PC-9 (cell line): ENCODE measurements at regions not wholly inside any gene's neighbourhood (a gene's known extent, or its start where the extent isn't known, plus 50 kb on each side); places are given as distances from the start of the nearest gene placed in this dataset.

Experiments used
- BruUV-seq: library from RNA; stranded (reverse); fragments of 400-500 nt; replicated peaks from 2 replicates; lab custom pipeline; 2021; lab: Mats Ljungman, UMichigan
- CTCF ChIA-PET: fragments of 300-600 bp; sonication (Branson Sonifier 250); formaldehyde crosslinking; loops from one replicate; lab custom pipeline; 2022; ENCODE audit warnings: antibody characterized with exemption; lab: Charles Lee
- POLR2A ChIA-PET: fragments of 300-600 bp; sonication (Branson Sonifier 250); formaldehyde crosslinking; loops from one replicate; lab custom pipeline; 2022; ENCODE audit warnings: antibody characterized with exemption; ENCODE audit not compliant: unreplicated experiment; lab: Charles Lee
- DNase-seq, 2 experiments: peaks; one replicate each; pipeline versions ENCODE4 v3.0.0 to v3.0.0-alpha.2; 2015 to 2022; ENCODE audit warnings: mixed read lengths in 1 of 2
- H2AFZ ChIP-seq: fragments of 200-600 bp; sonication (generic); 2 replicates; pipeline ENCODE4 v1.8.1; 2017; ENCODE audit warnings: antibody characterized with exemption
- H3F3A ChIP-seq: fragments of 200-600 bp; sonication (generic); 2 replicates; pipeline ENCODE4 v1.8.1; 2017; ENCODE audit warnings: antibody characterized with exemption, mild to moderate bottlenecking, low read depth; ENCODE audit not compliant: insufficient read depth
- H3K27ac ChIP-seq: fragments of 200-600 bp; sonication (generic); 2 replicates; pipeline ENCODE4 v1.6.1; 2016; ENCODE audit warnings: mixed run types
- H3K27me3 ChIP-seq: fragments of 200-600 bp; sonication (generic); 2 replicates; pipeline ENCODE4 v1.6.1; 2016; ENCODE audit warnings: low read depth, mixed run types; ENCODE audit not compliant: insufficient read depth
- H3K36me3 ChIP-seq: fragments of 200-600 bp; sonication (generic); 2 replicates; pipeline ENCODE4 v1.6.1; 2016; ENCODE audit warnings: low read depth, mixed run types
- H3K4me1 ChIP-seq: fragments of 200-600 bp; sonication (generic); replicated peaks from 2 replicates; pipeline ENCODE4 v1.6.1; 2016; ENCODE audit warnings: mixed run types; ENCODE audit not compliant: insufficient read depth
- H3K4me2 ChIP-seq: fragments of 200-600 bp; sonication (generic); 2 replicates; pipeline ENCODE4 v1.6.1; 2017; ENCODE audit warnings: mixed run types
- H3K4me3 ChIP-seq: fragments of 200-600 bp; sonication (generic); 2 replicates; pipeline ENCODE4 v1.6.1; 2016; ENCODE audit warnings: mixed run types
- H3K79me2 ChIP-seq: fragments of 200-600 bp; sonication (generic); 2 replicates; pipeline ENCODE4 v1.6.1; 2017; ENCODE audit warnings: low read depth, mixed run types
- H3K9me2 ChIP-seq: fragments of 200-600 bp; sonication (generic); 2 replicates; pipeline ENCODE4 v1.8.1; 2017; ENCODE audit warnings: mild to moderate bottlenecking; ENCODE audit not compliant: insufficient read depth
- H3K9me3 ChIP-seq: fragments of 200-600 bp; sonication (generic); 2 replicates; pipeline ENCODE4 v1.8.1; 2016; ENCODE audit warnings: low read depth; ENCODE audit not compliant: insufficient read depth
- H4K20me1 ChIP-seq: fragments of 200-600 bp; sonication (generic); 2 replicates; pipeline ENCODE4 v1.8.1; 2017; ENCODE audit not compliant: insufficient read depth
- EZH2 ChIP-seq: fragments of 200-600 bp; sonication (generic); IDR thresholded peaks from 2 replicates; pipeline ENCODE4 v1.8.0; 2017; ENCODE audit warnings: antibody characterized with exemption, low read depth
- intact Hi-C: fragments of 100-400 bp; cut with micrococcal nuclease; formaldehyde crosslinking; loops from one replicate; pipeline ENCODE4 v1.10.0; 2022; ENCODE audit not compliant: unreplicated experiment
- TF ChIP-seq, protein P1 (sequence below): fragments of 200-600 bp; sonication (generic); conservative IDR thresholded peaks from 2 replicates; pipeline ENCODE4 v1.6.1; 2017; ENCODE audit warnings: mixed run types, antibody characterized with exemption, mild to moderate bottlenecking, moderate library complexity

GRCh38 chr20:7416382-7416781 lies 523.9 kb downstream of the HAO1 start:
- no peaks in the 10 kb centered on the region for H3K9me2 ChIP-seq
- TF ChIP-seq, protein P1, sequence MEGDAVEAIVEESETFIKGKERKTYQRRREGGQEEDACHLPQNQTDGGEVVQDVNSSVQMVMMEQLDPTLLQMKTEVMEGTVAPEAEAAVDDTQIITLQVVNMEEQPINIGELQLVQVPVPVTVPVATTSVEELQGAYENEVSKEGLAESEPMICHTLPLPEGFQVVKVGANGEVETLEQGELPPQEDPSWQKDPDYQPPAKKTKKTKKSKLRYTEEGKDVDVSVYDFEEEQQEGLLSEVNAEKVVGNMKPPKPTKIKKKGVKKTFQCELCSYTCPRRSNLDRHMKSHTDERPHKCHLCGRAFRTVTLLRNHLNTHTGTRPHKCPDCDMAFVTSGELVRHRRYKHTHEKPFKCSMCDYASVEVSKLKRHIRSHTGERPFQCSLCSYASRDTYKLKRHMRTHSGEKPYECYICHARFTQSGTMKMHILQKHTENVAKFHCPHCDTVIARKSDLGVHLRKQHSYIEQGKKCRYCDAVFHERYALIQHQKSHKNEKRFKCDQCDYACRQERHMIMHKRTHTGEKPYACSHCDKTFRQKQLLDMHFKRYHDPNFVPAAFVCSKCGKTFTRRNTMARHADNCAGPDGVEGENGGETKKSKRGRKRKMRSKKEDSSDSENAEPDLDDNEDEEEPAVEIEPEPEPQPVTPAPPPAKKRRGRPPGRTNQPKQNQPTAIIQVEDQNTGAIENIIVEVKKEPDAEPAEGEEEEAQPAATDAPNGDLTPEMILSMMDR = no peak
- no peak for TF ChIP-seq EZH2
- DNase-seq = no peak
- no peaks in the 10 kb centered on the region for H3K36me3 ChIP-seq
- H3K4me2 ChIP-seq = no peak overlapping the region
- no peak overlapping the region for H3K4me3 ChIP-seq
- H3K79me2 ChIP-seq = no peaks in the 10 kb centered on the region
- CTCF ChIA-PET = no interaction called here
- no peaks in the 10 kb centered on the region for H3K9me3 ChIP-seq
- H3F3A ChIP-seq = no peaks in the 10 kb centered on the region
- H4K20me1 ChIP-seq = no peaks in the 10 kb centered on the region
- H2AFZ ChIP-seq = no peak overlapping the region
- intact Hi-C loops = no loop called here
- POLR2A ChIA-PET = no interaction called here
- H3K27ac ChIP-seq = no peak overlapping the region
- H3K4me1 ChIP-seq = no peaks in the 10 kb centered on the region
- BruUV-seq = no TSS peak
- H3K27me3 ChIP-seq = no peaks in the 10 kb centered on the region

GRCh38 chr20:7420345-7420744 lies 519.9 kb downstream of the HAO1 start:
- intact Hi-C loops = no loop called here
- Histone ChIP-seq H3K4me3 (no peak overlapping the region), H3K36me3 (no peaks in the 10 kb centered on the region), H4K20me1 (no peaks in the 10 kb centered on the region), H3K27ac (no peak overlapping the region), H3K9me3 (no peaks in the 10 kb centered on the region), H2AFZ (no peak overlapping the region), H3K9me2 (no peaks in the 10 kb centered on the region; the same call in 1 of the 2 replicates), H3F3A (no peaks in the 10 kb centered on the region), H3K4me2 (no peak overlapping the region), H3K27me3 (no peaks in the 10 kb centered on the region), H3K79me2 (no peaks in the 10 kb centered on the region), H3K4me1 (no peaks in the 10 kb centered on the region)
- no TSS peak for BruUV-seq
- ChIA-PET CTCF (no interaction called here), POLR2A (no interaction called here)
- TF ChIP-seq EZH2 = no peak
- TF ChIP-seq, protein P1 = no peak
- DNase-seq = no peak

GRCh38 chr20:7426890-7427496 lies 513.3 kb downstream of the HAO1 start:
- no peak for DNase-seq
- CTCF ChIA-PET = no interaction called here
- Histone ChIP-seq H3K36me3 (no peaks in the 10 kb centered on the region), H4K20me1 (no peaks in the 10 kb centered on the region), H3K4me2 (no peak overlapping the region), H3K4me3 (no peak overlapping the region), H3F3A (no peaks in the 10 kb centered on the region), H3K27me3 (0 out of 2 replicates have a peak, but pooled peaks cover 4% of the 10 kb centered on the region), H3K9me2 (no peaks in the 10 kb centered on the region; the same call in 1 of the 2 replicates), H3K79me2 (no peaks in the 10 kb centered on the region), H2AFZ (no peak overlapping the region), H3K4me1 (no peaks in the 10 kb centered on the region), H3K9me3 (no peaks in the 10 kb centered on the region), H3K27ac (no peak overlapping the region)
- no TSS peak for BruUV-seq
- no peak for TF ChIP-seq EZH2
- TF ChIP-seq, protein P1 = no peak
- POLR2A ChIA-PET = no interaction called here
- intact Hi-C loops = no loop called here
